ENCODE measurements at regions not wholly inside any gene's neighbourhood (a gene's known extent, or its start where the extent isn't known, plus 50 kb on each side); places are given as distances from the start of the nearest gene placed in this dataset.

GRCh38 chr6:126112171-126112632, 125.9 kb downstream of the TRMT11 start (continued):
- TF ChIP-seq HMG20A (CRISPR knock-in tag; conservative IDR thresholded peaks at IDR 0.05) (0 out of 2 replicates have a peak, but pooled peaks have one; percentile 20), POLR3G (IDR thresholded peaks at IDR 0.05; ENCODE audit: extremely low read depth, insufficient read length, insufficient replicate concordance) (no peak), CBX8 (IDR thresholded peaks at IDR 0.05; ENCODE audit: borderline replicate concordance, extremely low read depth, low read depth, low read length, poor library complexity, severe bottlenecking) (no peak), NCOA1 (IDR thresholded peaks at IDR 0.05; ENCODE audit: low read depth) (peak; percentile 83), DEAF1 (CRISPR knock-in tag; IDR thresholded peaks at IDR 0.05) (peak; percentile 46; the same call in 1 of the 2 replicates), DIDO1 (tag; IDR thresholded peaks at IDR 0.05; ENCODE audit: low read depth) (no peak), ZNF445 (CRISPR knock-in tag; IDR thresholded peaks at IDR 0.05; ENCODE audit: low read depth) (0 out of 2 replicates have a peak, but pooled peaks have one; percentile 39), ZNF764 (CRISPR knock-in tag; IDR thresholded peaks at IDR 0.05; ENCODE audit: low read depth) (no peak), SMC3 (conservative IDR thresholded peaks at IDR 0.05; ENCODE audit: insufficient read depth, low read depth, low read length) (no peak), SIN3B (IDR thresholded peaks at IDR 0.05; ENCODE audit: low read depth) (no peak)
- TF ChIP-seq, protein P1, sequence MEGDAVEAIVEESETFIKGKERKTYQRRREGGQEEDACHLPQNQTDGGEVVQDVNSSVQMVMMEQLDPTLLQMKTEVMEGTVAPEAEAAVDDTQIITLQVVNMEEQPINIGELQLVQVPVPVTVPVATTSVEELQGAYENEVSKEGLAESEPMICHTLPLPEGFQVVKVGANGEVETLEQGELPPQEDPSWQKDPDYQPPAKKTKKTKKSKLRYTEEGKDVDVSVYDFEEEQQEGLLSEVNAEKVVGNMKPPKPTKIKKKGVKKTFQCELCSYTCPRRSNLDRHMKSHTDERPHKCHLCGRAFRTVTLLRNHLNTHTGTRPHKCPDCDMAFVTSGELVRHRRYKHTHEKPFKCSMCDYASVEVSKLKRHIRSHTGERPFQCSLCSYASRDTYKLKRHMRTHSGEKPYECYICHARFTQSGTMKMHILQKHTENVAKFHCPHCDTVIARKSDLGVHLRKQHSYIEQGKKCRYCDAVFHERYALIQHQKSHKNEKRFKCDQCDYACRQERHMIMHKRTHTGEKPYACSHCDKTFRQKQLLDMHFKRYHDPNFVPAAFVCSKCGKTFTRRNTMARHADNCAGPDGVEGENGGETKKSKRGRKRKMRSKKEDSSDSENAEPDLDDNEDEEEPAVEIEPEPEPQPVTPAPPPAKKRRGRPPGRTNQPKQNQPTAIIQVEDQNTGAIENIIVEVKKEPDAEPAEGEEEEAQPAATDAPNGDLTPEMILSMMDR (IDR thresholded peaks at IDR 0.05 in 2 of 3, conservative IDR thresholded peaks at IDR 0.05 in 1 of 3; ENCODE audit: insufficient read depth in 2 of 3, low read depth in 1 of 3, low read length in 3 of 3): peak in 2 of 3 experiments; percentile 2 to 29; a peak in 2 of 6 replicates
- TF ChIP-seq, protein P2, sequence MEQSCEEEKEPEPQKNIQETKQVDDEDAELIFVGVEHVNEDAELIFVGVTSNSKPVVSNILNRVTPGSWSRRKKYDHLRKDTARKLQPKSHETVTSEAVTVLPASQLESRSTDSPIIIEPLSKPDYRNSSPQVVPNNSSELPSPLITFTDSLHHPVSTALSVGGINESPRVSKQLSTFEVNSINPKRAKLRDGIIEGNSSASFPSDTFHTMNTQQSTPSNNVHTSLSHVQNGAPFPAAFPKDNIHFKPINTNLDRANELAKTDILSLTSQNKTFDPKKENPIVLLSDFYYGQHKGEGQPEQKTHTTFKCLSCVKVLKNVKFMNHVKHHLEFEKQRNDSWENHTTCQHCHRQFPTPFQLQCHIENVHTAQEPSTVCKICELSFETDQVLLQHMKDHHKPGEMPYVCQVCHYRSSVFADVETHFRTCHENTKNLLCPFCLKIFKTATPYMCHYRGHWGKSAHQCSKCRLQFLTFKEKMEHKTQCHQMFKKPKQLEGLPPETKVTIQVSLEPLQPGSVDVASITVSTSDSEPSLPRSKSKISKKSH (CRISPR knock-in tag; IDR thresholded peaks at IDR 0.05): no peak
- TF ChIP-seq, protein P3, sequence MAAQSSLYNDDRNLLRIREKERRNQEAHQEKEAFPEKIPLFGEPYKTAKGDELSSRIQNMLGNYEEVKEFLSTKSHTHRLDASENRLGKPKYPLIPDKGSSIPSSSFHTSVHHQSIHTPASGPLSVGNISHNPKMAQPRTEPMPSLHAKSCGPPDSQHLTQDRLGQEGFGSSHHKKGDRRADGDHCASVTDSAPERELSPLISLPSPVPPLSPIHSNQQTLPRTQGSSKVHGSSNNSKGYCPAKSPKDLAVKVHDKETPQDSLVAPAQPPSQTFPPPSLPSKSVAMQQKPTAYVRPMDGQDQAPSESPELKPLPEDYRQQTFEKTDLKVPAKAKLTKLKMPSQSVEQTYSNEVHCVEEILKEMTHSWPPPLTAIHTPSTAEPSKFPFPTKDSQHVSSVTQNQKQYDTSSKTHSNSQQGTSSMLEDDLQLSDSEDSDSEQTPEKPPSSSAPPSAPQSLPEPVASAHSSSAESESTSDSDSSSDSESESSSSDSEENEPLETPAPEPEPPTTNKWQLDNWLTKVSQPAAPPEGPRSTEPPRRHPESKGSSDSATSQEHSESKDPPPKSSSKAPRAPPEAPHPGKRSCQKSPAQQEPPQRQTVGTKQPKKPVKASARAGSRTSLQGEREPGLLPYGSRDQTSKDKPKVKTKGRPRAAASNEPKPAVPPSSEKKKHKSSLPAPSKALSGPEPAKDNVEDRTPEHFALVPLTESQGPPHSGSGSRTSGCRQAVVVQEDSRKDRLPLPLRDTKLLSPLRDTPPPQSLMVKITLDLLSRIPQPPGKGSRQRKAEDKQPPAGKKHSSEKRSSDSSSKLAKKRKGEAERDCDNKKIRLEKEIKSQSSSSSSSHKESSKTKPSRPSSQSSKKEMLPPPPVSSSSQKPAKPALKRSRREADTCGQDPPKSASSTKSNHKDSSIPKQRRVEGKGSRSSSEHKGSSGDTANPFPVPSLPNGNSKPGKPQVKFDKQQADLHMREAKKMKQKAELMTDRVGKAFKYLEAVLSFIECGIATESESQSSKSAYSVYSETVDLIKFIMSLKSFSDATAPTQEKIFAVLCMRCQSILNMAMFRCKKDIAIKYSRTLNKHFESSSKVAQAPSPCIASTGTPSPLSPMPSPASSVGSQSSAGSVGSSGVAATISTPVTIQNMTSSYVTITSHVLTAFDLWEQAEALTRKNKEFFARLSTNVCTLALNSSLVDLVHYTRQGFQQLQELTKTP (IDR thresholded peaks at IDR 0.05; ENCODE audit: low read depth in 1 of 2, partially characterized antibody in 2 of 2): peak in 1 of 2 experiments; percentile 19
- TF ChIP-seq, protein P4, sequence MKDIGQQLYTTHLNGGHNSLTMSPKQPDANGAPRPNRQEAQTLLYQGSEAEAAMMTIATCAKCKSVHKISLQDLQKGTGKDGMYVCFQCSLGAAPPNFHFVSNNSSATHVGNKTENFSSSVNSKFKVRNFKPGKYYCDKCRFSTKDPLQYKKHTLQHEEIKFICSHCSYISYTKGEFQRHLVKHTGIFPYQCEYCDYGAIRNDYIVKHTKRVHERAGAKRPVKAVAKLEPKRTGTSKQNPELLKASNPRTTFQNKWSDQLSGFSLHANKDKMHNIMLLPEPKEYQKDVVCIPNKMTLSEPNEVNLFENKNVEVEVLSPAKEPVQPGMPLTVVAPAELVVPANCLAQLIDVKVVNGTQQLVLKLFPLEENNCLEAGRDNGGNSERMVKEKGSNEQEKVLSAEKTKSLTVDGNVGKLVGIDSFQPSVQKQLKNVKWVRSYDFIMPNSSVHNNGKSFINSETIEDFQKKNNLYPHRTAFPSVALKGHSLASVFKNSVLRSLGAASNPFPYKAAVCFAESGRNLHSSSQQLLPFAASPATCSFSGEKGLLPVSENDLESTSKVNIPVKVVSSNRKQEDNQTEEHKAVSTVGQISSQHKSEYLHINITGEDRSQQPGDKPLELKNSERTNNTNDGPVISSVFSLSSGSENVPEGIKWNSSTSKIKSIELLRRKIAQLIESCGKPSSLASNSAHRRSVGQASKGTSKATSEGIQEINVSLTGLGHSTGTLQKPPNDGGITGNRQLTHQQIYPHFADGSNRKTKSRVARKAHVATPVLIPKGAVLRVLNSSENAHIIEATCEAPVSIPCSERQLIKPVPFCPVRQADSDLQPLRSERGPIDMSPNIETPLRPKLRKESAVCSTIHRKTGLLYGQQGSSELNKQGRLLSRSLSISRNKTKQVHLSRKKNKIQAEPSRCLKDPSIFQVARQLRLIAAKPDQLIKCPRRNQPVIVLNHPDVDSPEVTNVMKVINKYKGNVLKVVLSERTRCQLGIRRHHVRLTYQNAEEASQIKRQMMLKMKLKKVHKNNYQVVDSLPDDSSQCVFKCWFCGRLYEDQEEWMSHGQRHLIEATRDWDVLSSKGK (CRISPR knock-in tag; IDR thresholded peaks at IDR 0.05): no peak
